ENCODE measurements at regions not wholly inside any gene's neighbourhood (a gene's known extent, or its start where the extent isn't known, plus 50 kb on each side); places are given as distances from the start of the nearest gene placed in this dataset.

DNA sequence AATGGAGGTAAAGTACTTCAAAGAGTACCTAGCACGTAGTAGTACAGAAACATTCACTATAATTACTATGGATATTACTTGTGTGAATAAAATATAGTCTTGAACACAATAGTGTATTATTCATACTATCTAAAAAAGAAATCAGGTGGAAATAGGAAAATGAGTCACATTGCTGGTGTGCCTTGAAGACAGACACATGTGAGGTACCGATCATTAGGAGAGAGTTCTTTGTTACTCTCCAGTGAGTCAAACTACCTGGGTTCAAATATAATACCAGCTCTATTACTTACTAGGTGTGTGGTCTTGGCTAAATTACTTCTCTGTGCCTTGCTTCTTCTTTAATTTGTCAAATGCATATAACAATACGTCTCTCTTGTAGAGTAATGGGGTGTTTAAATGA, 50.8 kb upstream of the BEND6 start:
- TF ChIP-seq GATA2 (IDR thresholded peaks at IDR 0.05; ENCODE audit: low read depth, low read length) (no peak), GATA3 (IDR thresholded peaks at IDR 0.05; ENCODE audit: low read depth, low read length) (no peak)

DNA sequence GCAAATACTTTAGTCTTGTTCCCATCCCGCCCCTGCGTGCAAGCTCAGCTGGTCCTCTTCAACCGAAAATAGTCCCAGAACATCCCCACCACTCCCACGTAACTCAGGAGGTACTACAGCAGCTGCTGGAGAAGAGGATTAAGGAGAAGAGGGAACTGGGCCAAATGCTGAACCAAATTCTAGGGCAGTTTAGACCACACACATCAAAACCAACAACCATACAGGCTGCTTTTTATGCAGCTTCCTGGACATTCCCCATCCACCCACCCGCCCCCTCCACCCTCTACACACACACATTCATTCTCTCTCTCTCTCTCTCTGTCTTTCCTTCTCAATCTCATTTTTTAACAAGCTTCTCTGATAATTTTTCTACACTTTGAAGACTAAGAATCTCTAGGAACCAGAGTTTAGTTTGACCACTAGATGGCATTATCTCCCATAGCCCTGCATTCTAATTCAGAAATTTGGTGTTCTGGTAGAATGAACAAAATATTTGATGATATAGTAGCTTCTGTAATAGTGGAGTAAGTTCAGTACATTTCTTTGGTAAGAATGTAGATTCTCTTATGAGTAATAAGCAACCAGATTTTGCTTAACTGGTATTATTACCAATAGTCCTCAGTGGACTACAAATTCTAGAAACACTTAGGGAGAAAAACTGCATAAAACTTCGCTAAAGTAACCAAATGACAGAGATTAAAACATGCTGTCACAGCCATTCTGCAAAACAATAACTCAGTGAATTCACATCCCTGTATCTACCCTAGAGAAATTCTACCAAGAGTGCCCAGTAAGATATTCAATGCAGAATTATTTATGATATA, 52.1 kb upstream of the BEND6 start:
- TF ChIP-seq GATA3 (IDR thresholded peaks at IDR 0.05; ENCODE audit: low read depth, low read length) (no peak), GATA2 (IDR thresholded peaks at IDR 0.05; ENCODE audit: low read depth, low read length) (no peak)

DNA sequence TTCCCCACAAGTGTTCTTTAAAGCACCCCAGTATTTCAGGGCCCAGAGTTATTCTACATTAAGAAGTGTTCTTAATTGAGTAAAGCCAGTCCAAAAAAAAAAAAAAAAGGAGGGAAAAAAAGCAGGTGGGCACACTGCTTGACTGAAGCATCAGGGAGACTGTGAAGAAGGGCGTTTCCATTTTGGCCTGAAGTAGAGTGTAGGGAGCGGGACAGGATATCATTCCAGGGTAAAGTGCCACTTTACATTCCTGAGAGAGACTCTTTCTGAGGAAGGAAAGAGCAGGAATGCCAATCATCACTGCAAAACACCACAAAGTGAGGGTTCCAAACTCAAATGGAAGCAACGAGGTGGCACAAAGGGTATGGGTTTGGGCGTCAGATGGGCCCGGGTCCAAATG, 54.1 kb upstream of the BEND6 start:
- TF ChIP-seq GATA2 (IDR thresholded peaks at IDR 0.05; ENCODE audit: low read depth, low read length): no peak
- no peak for TF ChIP-seq GATA3 (IDR thresholded peaks at IDR 0.05; ENCODE audit: low read depth, low read length)

DNA sequence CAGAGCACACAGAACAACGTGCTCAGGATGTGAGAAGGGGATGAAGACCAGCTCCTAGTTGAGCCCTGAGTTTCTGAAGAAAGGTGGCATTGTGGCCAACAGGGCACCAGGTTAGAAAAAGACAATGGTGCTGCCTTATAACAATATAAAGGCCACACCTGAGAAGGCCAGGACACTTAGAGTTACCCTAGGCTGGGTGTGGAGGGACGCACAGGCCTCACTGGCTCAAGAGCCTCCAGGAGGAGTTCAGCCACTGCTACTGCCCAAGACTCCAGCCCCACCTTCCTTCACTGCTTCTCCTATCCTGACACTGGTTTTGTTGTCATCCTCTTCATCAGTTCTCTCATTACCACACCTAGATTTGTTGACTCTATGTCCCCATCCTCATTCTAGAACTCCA, 55.2 kb upstream of the BEND6 start:
- no peak for TF ChIP-seq GATA2 (IDR thresholded peaks at IDR 0.05; ENCODE audit: low read depth, low read length)
- TF ChIP-seq GATA3 (IDR thresholded peaks at IDR 0.05; ENCODE audit: low read depth, low read length): no peak

DNA sequence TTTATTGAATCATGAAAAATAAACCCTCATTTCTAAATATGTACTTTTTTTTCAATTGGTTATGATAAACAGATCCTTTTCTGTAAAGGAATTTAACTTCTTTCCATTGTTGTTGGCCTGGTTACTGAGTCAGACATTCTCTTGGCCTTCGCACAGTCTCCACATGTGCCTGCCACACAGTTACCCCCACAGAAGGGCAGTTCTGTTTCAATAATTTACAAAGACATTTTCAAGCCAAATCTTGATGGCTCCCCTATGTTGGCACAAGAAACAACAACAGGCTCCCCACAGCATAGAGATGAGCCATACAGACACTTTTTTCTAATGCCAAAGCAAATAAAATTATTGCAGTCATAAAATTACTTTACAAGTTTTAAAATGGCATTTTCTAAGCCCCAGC, 55.6 kb upstream of the BEND6 start:
- TF ChIP-seq GATA2 (IDR thresholded peaks at IDR 0.05; ENCODE audit: low read depth, low read length) (no peak), GATA3 (IDR thresholded peaks at IDR 0.05; ENCODE audit: low read depth, low read length) (no peak)

DNA sequence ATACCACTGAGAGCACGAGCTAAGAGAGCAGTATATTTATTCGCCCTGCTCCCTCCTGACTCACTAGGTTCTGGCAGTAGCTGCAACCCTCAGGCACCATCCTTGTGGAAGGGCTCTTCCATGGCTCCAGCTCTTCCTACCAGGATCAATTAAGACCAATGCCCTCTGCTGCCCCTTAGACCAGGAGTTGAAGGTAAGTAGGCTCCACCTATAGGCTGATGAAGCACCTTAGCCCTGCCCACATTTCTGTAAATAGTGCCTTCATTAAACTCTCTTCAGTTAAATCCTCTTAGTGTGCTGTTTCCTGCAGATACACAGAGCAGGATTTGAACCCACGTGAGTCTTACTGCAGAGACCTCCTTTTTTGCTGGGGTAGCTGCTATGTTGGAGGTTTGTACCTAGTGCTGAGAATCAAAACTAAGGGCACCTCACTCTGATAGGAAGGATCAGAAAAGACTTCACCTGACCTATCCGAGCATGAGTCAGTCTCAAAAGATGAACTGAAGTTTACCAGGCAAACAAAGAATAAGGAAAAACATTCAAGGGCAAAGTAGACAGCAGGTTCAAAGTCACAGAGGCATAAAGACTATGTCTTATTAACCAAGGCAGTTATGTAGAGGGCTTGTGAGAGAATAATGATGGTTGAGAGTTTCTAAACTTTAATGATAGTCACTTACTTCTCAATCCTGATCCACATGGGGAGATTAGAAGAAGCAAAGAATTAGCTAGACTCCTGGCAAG, 56.9 kb upstream of the BEND6 start:
- TF ChIP-seq GATA2 (IDR thresholded peaks at IDR 0.05; ENCODE audit: low read depth, low read length) (no peak), GATA3 (IDR thresholded peaks at IDR 0.05; ENCODE audit: low read depth, low read length) (no peak)

DNA sequence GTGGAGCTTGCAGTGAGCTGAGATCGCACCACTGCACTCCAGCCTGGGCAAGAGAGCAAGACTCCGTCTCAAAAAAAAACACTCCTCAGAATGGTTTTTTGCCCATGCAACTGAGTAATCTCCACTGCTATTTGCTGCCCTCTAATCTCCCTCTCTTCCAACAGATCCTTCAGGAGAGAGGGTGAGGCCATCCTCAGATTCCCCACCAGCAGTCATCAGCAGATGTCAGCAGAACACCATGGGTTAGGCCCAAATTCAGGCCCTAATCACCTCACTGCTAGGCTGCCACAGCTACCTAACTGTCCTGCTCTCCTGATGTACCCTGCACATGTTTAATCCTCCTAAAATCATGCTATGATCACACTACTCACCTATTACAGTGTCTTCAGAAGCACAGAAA, 63.2 kb upstream of the BEND6 start:
- TF ChIP-seq GATA2 (IDR thresholded peaks at IDR 0.05; ENCODE audit: low read depth, low read length) (no peak), GATA3 (IDR thresholded peaks at IDR 0.05; ENCODE audit: low read depth, low read length) (no peak)

DNA sequence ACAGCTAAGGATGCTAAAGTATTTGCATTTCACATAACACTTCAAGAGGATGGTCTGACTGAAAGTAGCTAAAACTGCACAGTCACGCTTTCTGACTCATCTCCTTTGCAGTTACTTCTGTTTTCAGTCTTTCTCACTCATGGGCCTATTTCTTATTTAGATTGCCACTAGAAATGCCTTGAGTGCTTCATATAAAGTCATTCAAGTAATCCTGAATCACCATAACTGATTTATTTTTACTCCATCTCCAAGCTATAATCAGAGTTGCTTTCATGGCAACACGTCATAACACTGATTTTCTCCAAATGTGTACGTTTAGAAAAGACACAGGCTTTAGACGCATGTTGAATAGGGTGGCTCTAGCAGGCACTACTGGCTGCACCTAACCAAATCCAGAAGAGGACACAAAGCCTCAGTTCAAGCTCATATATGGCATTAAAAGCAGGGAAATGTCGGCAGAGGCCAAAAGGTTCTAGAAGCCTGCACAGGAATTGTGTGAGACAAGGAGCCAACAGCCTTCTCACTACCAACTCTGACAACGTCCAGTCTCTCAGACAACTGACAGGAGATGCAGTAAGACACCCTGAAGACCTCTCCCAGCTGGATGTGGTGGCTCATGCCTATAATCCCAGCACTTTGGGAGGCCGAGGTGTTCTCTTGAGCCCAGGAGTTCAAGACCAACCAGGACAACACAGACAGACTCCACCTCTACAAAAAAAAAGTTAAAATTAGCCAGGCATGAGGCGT, 64.1 kb upstream of the BEND6 start:
- TF ChIP-seq GATA3 (IDR thresholded peaks at IDR 0.05; ENCODE audit: low read depth, low read length) (no peak), GATA2 (IDR thresholded peaks at IDR 0.05; ENCODE audit: low read depth, low read length) (no peak)

DNA sequence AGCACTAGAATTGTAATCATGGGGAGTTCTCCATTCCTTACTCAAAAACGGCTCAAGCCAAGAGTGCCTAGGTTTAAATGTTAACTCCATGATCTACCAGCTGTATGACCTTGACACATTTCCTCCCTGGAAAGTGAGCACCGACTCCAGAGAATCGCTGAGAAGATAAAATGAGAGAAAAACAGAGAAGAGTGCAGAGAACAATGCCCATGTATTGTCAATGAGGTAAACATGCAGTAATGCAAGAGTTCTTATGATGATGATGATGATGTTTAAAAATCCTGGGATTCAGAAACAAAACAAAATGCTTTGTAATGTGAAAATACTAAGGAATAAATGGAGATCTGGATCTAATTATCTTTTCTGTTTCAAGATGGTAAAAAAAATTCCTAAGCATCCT, 64.8 kb upstream of the BEND6 start:
- TF ChIP-seq GATA2 (IDR thresholded peaks at IDR 0.05; ENCODE audit: low read depth, low read length): no peak
- no peak for TF ChIP-seq GATA3 (IDR thresholded peaks at IDR 0.05; ENCODE audit: low read depth, low read length)

DNA sequence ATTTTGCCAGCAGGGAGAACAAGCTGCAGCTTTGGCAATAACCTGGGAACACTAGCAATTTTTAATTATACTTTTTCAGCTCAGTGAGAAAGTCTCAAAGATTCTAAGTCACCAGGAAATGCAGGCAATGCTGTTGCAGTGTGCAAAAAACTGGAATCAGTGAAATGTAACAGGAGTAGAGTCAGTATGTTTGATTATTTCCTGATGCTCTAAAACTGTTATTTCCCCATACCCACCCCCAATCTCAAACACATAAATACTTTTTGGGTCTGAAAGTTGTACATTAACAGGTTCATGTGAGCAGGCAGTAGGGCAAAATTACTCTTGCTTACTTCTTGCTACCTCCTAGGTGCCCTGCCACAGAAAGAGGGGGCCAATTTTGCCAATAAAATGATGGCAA, 65.4 kb upstream of the BEND6 start:
- TF ChIP-seq GATA3 (IDR thresholded peaks at IDR 0.05; ENCODE audit: low read depth, low read length) (no peak), GATA2 (IDR thresholded peaks at IDR 0.05; ENCODE audit: low read depth, low read length) (no peak)

DNA sequence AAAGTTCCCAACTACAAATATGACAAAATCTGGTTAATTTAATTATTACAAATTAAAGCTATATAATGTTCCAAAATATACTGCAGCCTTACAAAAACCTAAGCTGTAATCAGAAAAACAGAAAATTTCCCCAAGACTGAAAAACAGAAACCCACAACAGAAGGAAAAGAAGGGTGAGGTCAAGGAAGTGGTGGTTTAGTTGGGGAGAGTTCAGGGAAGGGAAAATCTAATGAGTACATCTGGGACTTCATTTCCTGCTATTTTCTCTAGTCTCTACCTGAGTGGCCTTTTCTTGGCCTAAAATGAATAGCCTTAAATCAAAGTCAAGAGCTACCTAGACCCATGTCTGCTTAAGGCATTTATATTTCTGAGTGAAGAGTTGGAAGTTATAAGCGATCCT, 66.2 kb upstream of the BEND6 start:
- TF ChIP-seq GATA2 (IDR thresholded peaks at IDR 0.05; ENCODE audit: low read depth, low read length): no peak
- TF ChIP-seq GATA3 (IDR thresholded peaks at IDR 0.05; ENCODE audit: low read depth, low read length): no peak

DNA sequence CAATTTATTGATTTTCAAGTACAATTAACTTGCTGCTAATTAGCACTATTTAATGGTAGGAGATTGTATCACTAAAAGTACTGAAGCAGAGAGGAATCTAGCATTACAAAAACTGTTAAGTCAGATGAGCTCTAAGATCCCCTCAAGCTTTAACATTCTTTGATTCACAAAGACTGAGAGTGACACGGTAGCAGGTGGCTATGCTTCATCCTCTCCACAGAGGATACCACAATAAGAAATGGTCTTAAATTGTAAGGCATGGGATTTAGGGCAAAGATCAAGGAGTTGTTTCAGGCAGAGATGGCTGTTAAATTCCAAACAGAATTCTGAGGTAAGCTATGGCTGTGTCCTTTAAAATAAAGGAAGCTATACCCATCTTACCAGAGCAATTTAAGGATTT, 67.8 kb upstream of the BEND6 start:
- TF ChIP-seq GATA2 (IDR thresholded peaks at IDR 0.05; ENCODE audit: low read depth, low read length) (no peak), GATA3 (IDR thresholded peaks at IDR 0.05; ENCODE audit: low read depth, low read length) (no peak)

DNA sequence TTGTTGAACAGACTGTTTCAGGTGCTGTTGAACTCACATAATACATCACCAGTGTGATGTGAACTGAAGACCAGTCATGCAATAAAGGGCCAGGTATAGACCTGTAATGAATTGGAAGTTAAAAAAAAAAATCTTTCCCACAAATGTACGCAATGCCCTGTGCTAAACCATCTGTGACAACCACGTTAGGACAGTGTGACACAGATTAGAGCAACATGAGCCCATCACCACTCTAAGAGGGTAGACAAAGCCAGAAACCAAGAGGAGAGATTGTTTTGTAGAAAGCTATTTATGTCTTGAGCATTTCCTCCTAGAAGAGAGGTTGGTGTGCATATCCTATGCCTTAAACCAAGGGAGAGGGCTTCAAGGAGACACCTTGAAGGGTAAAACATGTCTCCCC, 77.0 kb upstream of the BEND6 start:
- TF ChIP-seq GATA2 (IDR thresholded peaks at IDR 0.05; ENCODE audit: low read depth, low read length) (no peak), GATA3 (IDR thresholded peaks at IDR 0.05; ENCODE audit: low read depth, low read length) (no peak)

DNA sequence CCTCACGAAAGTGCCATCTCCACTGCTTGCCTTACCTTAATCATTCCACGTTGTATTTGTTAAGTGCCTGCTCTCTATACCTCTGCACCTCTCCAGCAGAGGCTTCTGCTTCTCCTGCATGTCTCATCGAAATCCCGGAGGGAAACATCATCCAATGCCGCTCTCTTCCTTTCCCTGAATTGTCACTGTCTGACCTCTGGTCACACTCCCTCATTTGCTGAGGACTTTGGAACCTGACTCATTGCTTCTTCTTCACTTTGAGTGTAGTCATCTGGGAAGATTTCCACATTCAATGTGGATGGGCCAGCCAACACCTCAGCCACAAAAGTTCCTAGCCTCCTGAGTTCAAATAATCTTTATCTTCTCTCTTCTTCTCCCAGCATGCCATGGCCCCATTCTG, 78.9 kb upstream of the BEND6 start:
- TF ChIP-seq GATA3 (IDR thresholded peaks at IDR 0.05; ENCODE audit: low read depth, low read length): no peak
- TF ChIP-seq GATA2 (IDR thresholded peaks at IDR 0.05; ENCODE audit: low read depth, low read length): no peak
